H9 (cell line): ENCODE measurements at regions not wholly inside any gene's neighbourhood (a gene's known extent, or its start where the extent isn't known, plus 50 kb on each side); places are given as distances from the start of the nearest gene placed in this dataset.

Source experiments
- DNase-seq: peaks from one replicate; pipeline ENCODE4 v3.0.0-alpha.2; 2017
- H2AFZ ChIP-seq: one replicate; pipeline ENCODE4 v1.6.1; 2013; ENCODE audit warnings: mild to moderate bottlenecking, low read length, control low read depth, moderate library complexity
- H2AK5ac ChIP-seq: 2 replicates; pipeline ENCODE4 v1.6.1; 2013; ENCODE audit warnings: low read length, control low read depth, mixed read lengths; ENCODE audit not compliant: insufficient read length
- H2BK120ac ChIP-seq: one replicate; pipeline ENCODE4 v1.6.1; 2013; ENCODE audit warnings: low read depth, mild to moderate bottlenecking, low read length, control low read depth, inconsistent platforms; ENCODE audit not compliant: poor library complexity, severe bottlenecking
- H2BK12ac ChIP-seq: 2 replicates; pipeline ENCODE4 v1.6.1; 2013; ENCODE audit warnings: low read length, control low read depth, mixed read lengths, low read depth; ENCODE audit not compliant: insufficient read length
- H2BK15ac ChIP-seq: 2 replicates; pipeline ENCODE4 v1.6.1; 2013; ENCODE audit warnings: low read depth, low read length, control low read depth
- H2BK20ac ChIP-seq: one replicate; pipeline ENCODE4 v1.6.1; 2013; ENCODE audit warnings: low read depth, mild to moderate bottlenecking, low read length, control low read depth, inconsistent platforms; ENCODE audit not compliant: poor library complexity, severe bottlenecking
- H2BK5ac ChIP-seq: 2 replicates; pipeline ENCODE4 v1.6.1; 2013; ENCODE audit warnings: low read length, control low read depth, mixed read lengths; ENCODE audit not compliant: insufficient read length
- H3K14ac ChIP-seq: 2 replicates; pipeline ENCODE4 v1.6.1; 2013; ENCODE audit warnings: low read length, control low read depth; ENCODE audit not compliant: insufficient read depth
- H3K18ac ChIP-seq: 2 replicates; pipeline ENCODE4 v1.6.1; 2013; ENCODE audit warnings: low read depth, mild to moderate bottlenecking, mixed read lengths, low read length, control low read depth; ENCODE audit not compliant: insufficient read length
- H3K23ac ChIP-seq: 2 replicates; pipeline ENCODE4 v1.6.1; 2013; ENCODE audit warnings: low read length, control low read depth, mixed read lengths, low read depth; ENCODE audit not compliant: insufficient read length
- H3K23me2 ChIP-seq: 2 replicates; pipeline ENCODE4 v1.6.1; 2013; ENCODE audit warnings: low read depth, mild to moderate bottlenecking, mixed read lengths, low read length, control low read depth; ENCODE audit not compliant: insufficient read length, poor library complexity, severe bottlenecking
- H3K27ac ChIP-seq: 2 replicates; pipeline ENCODE4 v1.5.1; 2013; ENCODE audit warnings: low read length, control low read depth, mixed read lengths, low read depth; ENCODE audit not compliant: insufficient read length
- H3K27me3 ChIP-seq: 2 replicates; pipeline ENCODE4 v1.6.1; 2013; ENCODE audit warnings: low read length, control low read depth, inconsistent platforms; ENCODE audit not compliant: insufficient read depth
- H3K4ac ChIP-seq: 2 replicates; pipeline ENCODE4 v1.6.1; 2013; ENCODE audit warnings: low read depth, mild to moderate bottlenecking, control low read depth, inconsistent platforms, low read length, moderate library complexity
- H3K4me1 ChIP-seq: 2 replicates; pipeline ENCODE4 v1.6.1; 2013; ENCODE audit warnings: low read length, control low read depth, inconsistent platforms; ENCODE audit not compliant: insufficient read depth
- H3K4me2 ChIP-seq: 2 replicates; pipeline ENCODE4 v1.6.1; 2013; ENCODE audit warnings: low read length, control low read depth, mixed read lengths; ENCODE audit not compliant: insufficient read length, insufficient read depth
- H3K56ac ChIP-seq: 2 replicates; pipeline ENCODE4 v1.6.1; 2013; ENCODE audit warnings: low read depth, mild to moderate bottlenecking, mixed read lengths, low read length, control low read depth; ENCODE audit not compliant: insufficient read length
- H3K79me1 ChIP-seq: 2 replicates; pipeline ENCODE4 v1.6.1; 2013; ENCODE audit warnings: low read depth, mild to moderate bottlenecking, moderate library complexity, low read length, control low read depth, inconsistent platforms; ENCODE audit not compliant: insufficient read depth, poor library complexity, severe bottlenecking
- H3K79me2 ChIP-seq: 2 replicates; pipeline ENCODE4 v1.6.1; 2013; ENCODE audit warnings: low read length, control low read depth, inconsistent platforms; ENCODE audit not compliant: insufficient read depth
- H3K9ac ChIP-seq: 2 replicates; pipeline ENCODE4 v1.6.1; 2013; ENCODE audit warnings: low read length, control low read depth, mixed read lengths; ENCODE audit not compliant: insufficient read length; ENCODE audit errors: extremely low read depth
- H3K9me3 ChIP-seq: one replicate; pipeline ENCODE4 v1.6.1; 2013; ENCODE audit warnings: low read depth, low read length, inconsistent platforms; ENCODE audit not compliant: control insufficient read depth
- H3T11ph ChIP-seq: one replicate; pipeline ENCODE4 v1.6.1; 2013; ENCODE audit warnings: mild to moderate bottlenecking, low read length, control low read depth, inconsistent platforms
- H4K20me1 ChIP-seq: one replicate; pipeline ENCODE4 v1.6.1; 2013; ENCODE audit not compliant: control insufficient read depth, insufficient read length, insufficient read depth
- H4K5ac ChIP-seq: 2 replicates; pipeline ENCODE4 v1.6.1; 2013; ENCODE audit warnings: low read depth, mild to moderate bottlenecking, mixed read lengths, low read length, control low read depth; ENCODE audit not compliant: insufficient read length
- H4K8ac ChIP-seq: replicated peaks from 2 replicates; pipeline ENCODE4 v1.6.1; 2013; ENCODE audit warnings: low read length, control low read depth, mixed read lengths, low read depth; ENCODE audit not compliant: insufficient read length
- H4K91ac ChIP-seq: 2 replicates; pipeline ENCODE4 v1.6.1; 2013; ENCODE audit warnings: low read depth, mild to moderate bottlenecking, moderate library complexity, mixed read lengths, low read length, control low read depth; ENCODE audit not compliant: insufficient read length
- H3K27ac Mint-ChIP-seq, 3 experiments: 2 replicates in 2 of 3; 3 replicates in 1 of 3; pipeline ENCODE4 v1.8.0; 2020 to 2021; ENCODE audit warnings: mixed read lengths in 3 of 3, mild to moderate bottlenecking in 1 of 3, moderate library complexity in 1 of 3
- H3K27me3 Mint-ChIP-seq: 2 replicates; pipeline ENCODE4 v1.8.0; 2021; ENCODE audit warnings: low read depth, mild to moderate bottlenecking, moderate library complexity, mixed read lengths
- H3K36me3 Mint-ChIP-seq, 3 experiments: 2 replicates in 2 of 3; 3 replicates in 1 of 3; pipeline ENCODE4 v1.8.0; 2020 to 2021; ENCODE audit warnings: low read depth in 3 of 3, mixed read lengths in 3 of 3; ENCODE audit not compliant: insufficient read depth in 1 of 3
- H3K4me1 Mint-ChIP-seq, 2 experiments: 2 replicates each; pipeline ENCODE4 v1.8.0; 2020; ENCODE audit warnings: mixed read lengths in 2 of 2
- H3K4me3 Mint-ChIP-seq, 2 experiments: 2 replicates in 1 of 2; 3 replicates in 1 of 2; pipeline ENCODE4 v1.8.0; 2020 to 2021; ENCODE audit warnings: mild to moderate bottlenecking in 2 of 2, mixed read lengths in 2 of 2, moderate library complexity in 1 of 2
- H3K9me3 Mint-ChIP-seq, 2 experiments: 2 replicates in 1 of 2; 3 replicates in 1 of 2; pipeline ENCODE4 v1.8.0; 2020; ENCODE audit warnings: mild to moderate bottlenecking in 2 of 2, mixed read lengths in 2 of 2, moderate library complexity in 1 of 2
- WGBS: extraction: QIAGEN DNeasy Blood & Tissue Kit; methylation state at CpG from one replicate; pipeline ENCODE4 v1.1.7; 2013; ENCODE audit warnings: missing lambda C conversion rate, low lambda C conversion rate, mixed read lengths; ENCODE audit not compliant: insufficient read length; ENCODE audit errors: extremely low coverage; 5-methylcytosine and 5-hydroxymethylcytosine counted together
- TF ChIP-seq, protein P1 (sequence below): fragments of 200-600 bp; sonication (generic); conservative IDR thresholded peaks from 3 replicates; pipeline ENCODE4 v1.8.0; 2021; ENCODE audit warnings: antibody characterized with exemption, mild to moderate bottlenecking

DNA sequence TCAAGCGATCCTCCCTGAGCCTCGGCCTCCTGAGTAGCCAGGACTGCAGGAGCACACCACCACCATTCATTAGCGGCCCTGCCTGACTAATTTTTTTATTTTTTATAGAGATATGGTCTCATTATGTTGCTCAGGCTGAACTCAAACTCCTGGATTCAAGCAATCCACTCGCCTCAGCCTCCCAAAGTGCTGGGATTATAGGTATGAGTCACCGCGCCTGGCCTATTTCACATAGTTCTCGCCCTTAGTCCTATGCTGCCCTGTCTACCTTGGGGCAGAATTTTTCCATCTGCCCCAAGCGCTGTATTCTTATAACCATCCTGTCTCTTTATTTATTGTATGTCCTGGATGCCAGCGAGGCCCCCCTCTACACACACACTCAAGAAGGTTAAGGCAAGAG lies 50.9 kb upstream of the BCL2L14 start:
- Histone ChIP-seq H3K27me3 (no peaks in the 10 kb centered on the region), H3K27ac (no peak overlapping the region), H4K91ac (no peak overlapping the region), H4K20me1 (no peaks in the 10 kb centered on the region), H3K4ac (no peak overlapping the region), H2BK5ac (no peak overlapping the region), H3K23ac (no peak overlapping the region), H3K79me2 (no peaks in the 10 kb centered on the region), H2BK12ac (no peak overlapping the region), H2BK15ac (no peak overlapping the region), H2AFZ (no peak overlapping the region), H2AK5ac (no peak overlapping the region), H3K18ac (no peak overlapping the region), H3K9me3 (no peaks in the 10 kb centered on the region), H4K8ac (no peak overlapping the region), H2BK20ac (no peak overlapping the region), H3K9ac (no peak overlapping the region), H3K79me1 (no peaks in the 10 kb centered on the region), H3K23me2 (no peaks in the 10 kb centered on the region), H3T11ph (no peak overlapping the region), H4K5ac (no peak overlapping the region), H3K4me1 (peaks cover 9% of the 10 kb centered on the region; the same call in 1 of the 2 replicates), H2BK120ac (no peak overlapping the region), H3K56ac (no peak overlapping the region), H3K14ac (no peak overlapping the region), H3K4me2 (no peak overlapping the region)
- WGBS: no CpG with 5 or more reads among the region's 9 CpGs
- Mint-ChIP-seq H3K27me3 (no peaks in the 10 kb centered on the region; the same call in 1 of the 2 replicates), H3K4me1 (peaks cover 14 to 20% of the 10 kb centered on the region in 2 experiments), H3K9me3 (no peaks in the 10 kb centered on the region), H3K27ac (no peak overlapping the region), H3K36me3 (no peaks in the 10 kb centered on the region), H3K4me3 (no peak overlapping the region)
- no peak for DNase-seq
- TF ChIP-seq, protein P1, sequence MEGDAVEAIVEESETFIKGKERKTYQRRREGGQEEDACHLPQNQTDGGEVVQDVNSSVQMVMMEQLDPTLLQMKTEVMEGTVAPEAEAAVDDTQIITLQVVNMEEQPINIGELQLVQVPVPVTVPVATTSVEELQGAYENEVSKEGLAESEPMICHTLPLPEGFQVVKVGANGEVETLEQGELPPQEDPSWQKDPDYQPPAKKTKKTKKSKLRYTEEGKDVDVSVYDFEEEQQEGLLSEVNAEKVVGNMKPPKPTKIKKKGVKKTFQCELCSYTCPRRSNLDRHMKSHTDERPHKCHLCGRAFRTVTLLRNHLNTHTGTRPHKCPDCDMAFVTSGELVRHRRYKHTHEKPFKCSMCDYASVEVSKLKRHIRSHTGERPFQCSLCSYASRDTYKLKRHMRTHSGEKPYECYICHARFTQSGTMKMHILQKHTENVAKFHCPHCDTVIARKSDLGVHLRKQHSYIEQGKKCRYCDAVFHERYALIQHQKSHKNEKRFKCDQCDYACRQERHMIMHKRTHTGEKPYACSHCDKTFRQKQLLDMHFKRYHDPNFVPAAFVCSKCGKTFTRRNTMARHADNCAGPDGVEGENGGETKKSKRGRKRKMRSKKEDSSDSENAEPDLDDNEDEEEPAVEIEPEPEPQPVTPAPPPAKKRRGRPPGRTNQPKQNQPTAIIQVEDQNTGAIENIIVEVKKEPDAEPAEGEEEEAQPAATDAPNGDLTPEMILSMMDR: no peak
